HUES48 (cell line): ENCODE measurements at regions not wholly inside any gene's neighbourhood (a gene's known extent, or its start where the extent isn't known, plus 50 kb on each side); places are given as distances from the start of the nearest gene placed in this dataset.
"Not testable (repeated sequence)": the region's sequence is repeated elsewhere in the genome, so short reads cannot be mapped to it uniquely, and the experiment has no call there.

Experiments
- H3K27ac ChIP-seq: one replicate; pipeline ENCODE4 v1.7.0; 2013; ENCODE audit warnings: low read depth, low read length, inconsistent platforms
- H3K27me3 ChIP-seq: 2 replicates; pipeline ENCODE4 v1.6.1; 2013; ENCODE audit warnings: mild to moderate bottlenecking, low read length; ENCODE audit not compliant: control insufficient read depth, insufficient read depth
- H3K36me3 ChIP-seq: 2 replicates; pipeline ENCODE4 v1.6.1; 2013; ENCODE audit warnings: low read length; ENCODE audit not compliant: control insufficient read depth, insufficient read depth
- H3K4me1 ChIP-seq: 2 replicates; pipeline ENCODE4 v1.6.1; 2013; ENCODE audit warnings: mild to moderate bottlenecking, low read length; ENCODE audit not compliant: control insufficient read depth, insufficient read depth
- H3K4me3 ChIP-seq: 2 replicates; pipeline ENCODE4 v1.5.1; 2013; ENCODE audit warnings: mild to moderate bottlenecking, low read depth, low read length
- H3K9ac ChIP-seq: 2 replicates; pipeline ENCODE4 v1.6.1; 2013; ENCODE audit warnings: mild to moderate bottlenecking, low read depth, low read length, moderate library complexity
- H3K9me3 ChIP-seq: 2 replicates; pipeline ENCODE4 v1.6.1; 2013; ENCODE audit warnings: low read length; ENCODE audit not compliant: control insufficient read depth, insufficient read depth

- no peaks in the 10 kb centered on the region for H3K36me3 ChIP-seq
- H3K9ac ChIP-seq: no peak overlapping the region
- peaks cover 2% of the 10 kb centered on the region; the same call in 1 of the 2 replicates for H3K9me3 ChIP-seq
- no peak overlapping the region for H3K27ac ChIP-seq
- H3K4me1 ChIP-seq: no peaks in the 10 kb centered on the region
- H3K27me3 ChIP-seq: no peaks in the 10 kb centered on the region
- H3K4me3 ChIP-seq: no peak overlapping the region
Measured at GRCh38 chr7:68073701-68074100, 1077.1 kb downstream of the TYW1 start.

GRCh38 chr7:68074242-68074641, 1077.6 kb downstream of the TYW1 start:
- Histone ChIP-seq H3K9me3 (peaks cover 5% of the 10 kb centered on the region; the same call in 1 of the 2 replicates), H3K4me3 (no peak overlapping the region), H3K27ac (no peak overlapping the region), H3K4me1 (no peaks in the 10 kb centered on the region), H3K27me3 (no peaks in the 10 kb centered on the region), H3K9ac (no peak overlapping the region), H3K36me3 (no peaks in the 10 kb centered on the region)

GRCh38 chr7:68078157-68078710, 1081.6 kb downstream of the TYW1 start:
- H3K9me3 ChIP-seq: peaks cover 23% of the 10 kb centered on the region
- H3K4me1 ChIP-seq: no peaks in the 10 kb centered on the region
- H3K36me3 ChIP-seq: no peaks in the 10 kb centered on the region
- H3K9ac ChIP-seq: no peak overlapping the region
- H3K27ac ChIP-seq: no peak overlapping the region
- no peaks in the 10 kb centered on the region for H3K27me3 ChIP-seq
- H3K4me3 ChIP-seq: no peak overlapping the region

- not testable (repeated sequence) for H3K9ac ChIP-seq, H3K36me3 ChIP-seq, H3K27me3 ChIP-seq, H3K27ac ChIP-seq, H3K4me1 ChIP-seq, H3K4me3 ChIP-seq
- H3K9me3 ChIP-seq: peaks cover 32% of the 10 kb centered on the region
Measured at GRCh38 chr7:68082066-68082960, 1085.7 kb downstream of the TYW1 start.

GRCh38 chr7:68082961-68083657, 1086.5 kb downstream of the TYW1 start:
- peaks cover 34% of the 10 kb centered on the region for H3K9me3 ChIP-seq
- not testable (repeated sequence) for H3K27me3 ChIP-seq, H3K4me3 ChIP-seq, H3K9ac ChIP-seq, H3K4me1 ChIP-seq, H3K27ac ChIP-seq, H3K36me3 ChIP-seq

GRCh38 chr7:68087401-68087800, 1090.8 kb downstream of the TYW1 start:
- no peaks in the 10 kb centered on the region for H3K4me1 ChIP-seq
- H3K4me3 ChIP-seq: no peak overlapping the region
- H3K9me3 ChIP-seq: peaks cover 12% of the 10 kb centered on the region
- H3K36me3 ChIP-seq: no peaks in the 10 kb centered on the region
- no peaks in the 10 kb centered on the region for H3K27me3 ChIP-seq
- no peak overlapping the region for H3K9ac ChIP-seq
- H3K27ac ChIP-seq: no peak overlapping the region

GRCh38 chr7:68088879-68089278, 1092.2 kb downstream of the TYW1 start:
- Histone ChIP-seq H3K27me3 (no peaks in the 10 kb centered on the region), H3K36me3 (no peaks in the 10 kb centered on the region), H3K27ac (no peak overlapping the region), H3K9me3 (peaks cover 12% of the 10 kb centered on the region), H3K4me1 (no peaks in the 10 kb centered on the region), H3K4me3 (no peak overlapping the region), H3K9ac (no peak overlapping the region)

GRCh38 chr7:68090256-68090655, 1093.6 kb downstream of the TYW1 start:
- not testable (repeated sequence) for H3K27ac ChIP-seq, H3K9ac ChIP-seq, H3K4me3 ChIP-seq, H3K27me3 ChIP-seq, H3K9me3 ChIP-seq, H3K36me3 ChIP-seq, H3K4me1 ChIP-seq

GRCh38 chr7:68103319-68103718, 1106.7 kb downstream of the TYW1 start:
- Histone ChIP-seq H3K9ac (no peak overlapping the region), H3K27me3 (no peaks in the 10 kb centered on the region), H3K4me1 (no peaks in the 10 kb centered on the region), H3K4me3 (no peak overlapping the region), H3K9me3 (no peaks in the 10 kb centered on the region), H3K27ac (no peak overlapping the region), H3K36me3 (no peaks in the 10 kb centered on the region)

GRCh38 chr7:68107261-68107660, 1110.6 kb downstream of the TYW1 start:
- H3K9me3 ChIP-seq: no peaks in the 10 kb centered on the region
- no peaks in the 10 kb centered on the region for H3K27me3 ChIP-seq
- H3K4me3 ChIP-seq: no peak overlapping the region
- H3K27ac ChIP-seq: no peak overlapping the region
- H3K4me1 ChIP-seq: no peaks in the 10 kb centered on the region
- H3K9ac ChIP-seq: no peak overlapping the region
- H3K36me3 ChIP-seq: no peaks in the 10 kb centered on the region

- no peak overlapping the region for H3K9ac ChIP-seq
- H3K27ac ChIP-seq: no peak overlapping the region
- H3K36me3 ChIP-seq: no peaks in the 10 kb centered on the region
- no peak overlapping the region for H3K4me3 ChIP-seq
- no peaks in the 10 kb centered on the region for H3K27me3 ChIP-seq
- no peaks in the 10 kb centered on the region for H3K4me1 ChIP-seq
- no peaks in the 10 kb centered on the region for H3K9me3 ChIP-seq
Measured at GRCh38 chr7:68107968-68108367, 1111.3 kb downstream of the TYW1 start.
